Breast epithelium (tissue), 4 donors: ENCODE measurements at regions not wholly inside any gene's neighbourhood (a gene's known extent, or its start where the extent isn't known, plus 50 kb on each side); places are given as distances from the start of the nearest gene placed in this dataset.

Experiments
- DNase-seq, 2 donors: peaks; one replicate each; pipeline ENCODE4 v3.0.0-alpha.2; 2019; ENCODE audit warnings: low spot score in 2 of 2
- H3K27ac ChIP-seq, 2 donors: fragments of 200-600 bp; sonication (generic) in 1 of 2; one replicate each; pipeline ENCODE4 v1.5.1; 2016 to 2019; ENCODE audit warnings: mild to moderate bottlenecking in 1 of 2
- H3K27me3 ChIP-seq, 2 donors: fragments of 200-600 bp; sonication (generic) in 1 of 2; one replicate each; pipeline versions ENCODE4 v1.5.1 to v1.6.0; 2017 to 2019; ENCODE audit warnings: control low read depth in 1 of 2, mild to moderate bottlenecking in 1 of 2
- H3K36me3 ChIP-seq: fragments of 200-600 bp; one replicate; pipeline ENCODE4 v1.5.1; 2019
- H3K4me1 ChIP-seq, 2 donors: fragments of 200-600 bp; sonication (generic); one replicate each; pipeline ENCODE4 v1.5.1; 2016 to 2019; ENCODE audit warnings: control low read depth in 1 of 2
- H3K4me3 ChIP-seq, 3 donors: fragments of 200-600 bp; sonication (generic); 1 replicate in 2 of 3; 2 replicates in 1 of 3; pipeline ENCODE4 v1.5.1; 2016 to 2019; ENCODE audit warnings: mild to moderate bottlenecking in 3 of 3, moderate library complexity in 2 of 3
- H3K9me3 ChIP-seq, 2 donors: fragments of 200-600 bp; sonication (generic) in 1 of 2; one replicate each; pipeline ENCODE4 v1.5.1; 2016 to 2019; ENCODE audit warnings: control low read depth in 1 of 2
- CTCF ChIP-seq, 3 donors: fragments of 450-650 bp; IDR thresholded peaks; one replicate each; pipeline ENCODE4 v1.5.1; 2016 to 2017; ENCODE audit warnings: antibody characterized with exemption in 3 of 3, mild to moderate bottlenecking in 3 of 3, moderate library complexity in 3 of 3
- POLR2A ChIP-seq: fragments of 450-650 bp; IDR thresholded peaks from one replicate; pipeline ENCODE4 v1.6.1; 2016; ENCODE audit warnings: antibody characterized with exemption, mild to moderate bottlenecking, moderate library complexity
- POLR2AphosphoS5 ChIP-seq, 3 donors: sonication (generic); formaldehyde crosslinking; IDR thresholded peaks; one replicate each; pipeline ENCODE4 v1.6.1; 2017; ENCODE audit warnings: antibody characterized with exemption in 3 of 3
- intact Hi-C: fragments of 100-400 bp; cut with DNase I; formaldehyde crosslinking; loops from one replicate; pipeline ENCODE4 v1.15.1; 2023; ENCODE audit warnings: low total_unique reads

GRCh38 chr5:15010936-15011335 is 139.4 kb upstream of the ANKH start:
- Histone ChIP-seq H3K27me3 (no peaks in the 10 kb centered on the region), H3K4me3 (no peak overlapping the region), H3K27ac (no peak overlapping the region), H3K9me3 (no peaks in the 10 kb centered on the region), H3K4me1 (peaks cover 6 to 22% of the 10 kb centered on the region in 2 donors), H3K36me3 (no peaks in the 10 kb centered on the region)
- no peak for DNase-seq
- intact Hi-C loops: loop anchor here (5.0 kb wide), 1 partner anchor 284 kb away; no protein-coding TSS in a partner anchor
- TF ChIP-seq CTCF (IDR thresholded peaks at IDR 0.05) (no peak), POLR2A (no peak), POLR2AphosphoS5 (IDR thresholded peaks at IDR 0.05) (no peak)

GRCh38 chr5:15009420-15009819 is 137.8 kb upstream of the ANKH start:
- Histone ChIP-seq H3K27ac (peak overlapping the region; percentile 82 to 90), H3K9me3 (no peaks in the 10 kb centered on the region), H3K36me3 (no peaks in the 10 kb centered on the region), H3K4me3 (no peak overlapping the region), H3K27me3 (no peaks in the 10 kb centered on the region), H3K4me1 (peaks cover 6 to 22% of the 10 kb centered on the region in 2 donors)
- DNase-seq: no peak
- TF ChIP-seq POLR2A (no peak), POLR2AphosphoS5 (IDR thresholded peaks at IDR 0.05) (no peak), CTCF (IDR thresholded peaks at IDR 0.05) (no peak)
- intact Hi-C loops: no loop called here

DNA sequence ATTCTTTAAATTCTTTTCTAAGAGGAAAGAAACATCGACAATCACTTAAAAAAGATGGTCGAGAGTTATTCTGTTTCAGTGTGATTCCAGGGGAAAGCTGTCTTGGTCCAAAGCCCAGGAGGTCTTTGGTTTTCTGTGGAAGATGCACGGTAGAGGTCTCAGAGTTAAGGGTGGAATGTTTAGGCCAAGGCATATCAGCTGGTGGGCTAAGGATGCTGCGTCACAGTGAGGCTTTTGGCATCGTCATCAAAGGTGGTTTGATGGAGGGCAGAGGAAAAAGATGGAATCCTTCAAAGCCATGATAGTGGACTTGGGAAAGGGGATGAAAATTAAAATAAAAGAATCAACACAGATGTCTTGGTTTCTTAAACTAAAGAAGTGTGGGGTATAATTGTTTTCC is 137.3 kb upstream of the ANKH start:
- Histone ChIP-seq H3K9me3 (no peaks in the 10 kb centered on the region), H3K36me3 (no peaks in the 10 kb centered on the region), H3K27ac (peak overlapping the region; percentile 82 to 90), H3K27me3 (no peaks in the 10 kb centered on the region), H3K4me1 (peaks cover 6 to 22% of the 10 kb centered on the region in 2 donors), H3K4me3 (no peak overlapping the region)
- TF ChIP-seq POLR2A (no peak), POLR2AphosphoS5 (IDR thresholded peaks at IDR 0.05) (no peak), CTCF (IDR thresholded peaks at IDR 0.05) (no peak)
- no peak for DNase-seq
- intact Hi-C loops: no loop called here

DNA sequence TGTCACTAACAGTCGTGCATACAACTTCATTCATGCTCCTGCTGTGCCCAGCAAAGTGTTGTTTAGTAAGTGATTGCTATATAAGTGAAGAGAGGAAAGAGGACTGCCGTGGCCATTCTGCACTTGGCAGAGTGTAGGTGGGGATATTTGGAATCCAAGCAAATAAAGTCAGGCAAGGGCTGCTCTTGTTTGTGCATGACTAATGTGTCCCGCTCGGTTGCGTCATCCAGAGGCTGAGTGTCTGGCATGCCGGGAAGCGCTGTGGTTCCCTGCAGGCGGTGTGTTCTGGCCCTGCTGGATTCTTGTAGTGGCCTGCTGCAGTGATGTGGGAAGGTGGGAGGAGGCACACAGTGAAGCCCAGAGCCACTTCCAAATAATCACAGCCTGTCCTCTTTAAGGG is 136.9 kb upstream of the ANKH start:
- intact Hi-C loops: no loop called here

GRCh38 chr5:15007646-15008045 is 136.1 kb upstream of the ANKH start:
- no peaks in the 10 kb centered on the region for H3K36me3 ChIP-seq
- intact Hi-C loops: no loop called here
- no peak overlapping the region for H3K4me3 ChIP-seq
- no peaks in the 10 kb centered on the region for H3K9me3 ChIP-seq
- peaks cover 6 to 22% of the 10 kb centered on the region in 2 donors for H3K4me1 ChIP-seq
- H3K27ac ChIP-seq: peak overlapping the region; percentile 82 to 90
- H3K27me3 ChIP-seq: no peaks in the 10 kb centered on the region
- TF ChIP-seq CTCF (IDR thresholded peaks at IDR 0.05) (no peak), POLR2AphosphoS5 (IDR thresholded peaks at IDR 0.05) (no peak), POLR2A (no peak)
- no peak for DNase-seq

More for the DNA sequence above, 136.9 kb upstream of the ANKH start:
- TF ChIP-seq POLR2A (no peak), POLR2AphosphoS5 (IDR thresholded peaks at IDR 0.05) (peak; percentile 77 to 97 (median 84)), CTCF (IDR thresholded peaks at IDR 0.05) (no peak)
- Histone ChIP-seq H3K4me3 (no peak overlapping the region), H3K27ac (peak overlapping the region; percentile 82 to 90), H3K9me3 (no peaks in the 10 kb centered on the region), H3K4me1 (peaks cover 6 to 22% of the 10 kb centered on the region in 2 donors), H3K36me3 (no peaks in the 10 kb centered on the region), H3K27me3 (no peaks in the 10 kb centered on the region)
- peak; percentile 94 to 97 for DNase-seq
